Right ventricle myocardium superior (tissue), 1 donor: ENCODE measurements at regions not wholly inside any gene's neighbourhood (a gene's known extent, or its start where the extent isn't known, plus 50 kb on each side); places are given as distances from the start of the nearest gene placed in this dataset.
"Not testable (repeated sequence)": the region's sequence is repeated elsewhere in the genome, so short reads cannot be mapped to it uniquely, and the experiment has no call there.

Experiments used
- ATAC-seq: fragments of 200-7000 bp; cut with Tn5 transposase; one replicate; pipeline ENCODE4 v1.9.1; 2020; ENCODE audit warnings: mild to moderate bottlenecking; ENCODE audit not compliant: poor library complexity
- DNase-seq: peaks from one replicate; pipeline ENCODE4 v3.0.0-alpha.2; 2020
- intact Hi-C: fragments of 100-400 bp; cut with DNase I; formaldehyde crosslinking; loops from one replicate; pipeline ENCODE4 v1.11.2; 2022
- donor health status: DM: no; HTN: yes; CAD: no; lungs with severe emphysema.

- peak; percentile 43 for ATAC-seq
- intact Hi-C loops: loop anchor here (10.0 kb wide), 1 partner anchor 190 kb away; no protein-coding TSS in a partner anchor
- no peak for DNase-seq
Observed at GRCh38 chr4:45554423-45554822, 569.4 kb downstream of the GABRG1 start.

GRCh38 chr4:45550766-45551366 lies 573.0 kb downstream of the GABRG1 start:
- ATAC-seq (peak; percentile 53), DNase-seq (no peak)
- intact Hi-C loops: loop anchor here (10.0 kb wide), 1 partner anchor 194 kb away; no protein-coding TSS in a partner anchor

- intact Hi-C loops: no loop called here
- ATAC-seq: no peak
- DNase-seq: no peak
Observed at GRCh38 chr4:45539142-45539814, 584.6 kb downstream of the GABRG1 start.

- intact Hi-C loops: no loop called here
- ATAC-seq (no peak), DNase-seq (no peak)
Observed at GRCh38 chr4:45530498-45530897, 593.4 kb downstream of the GABRG1 start.

- ATAC-seq (no peak), DNase-seq (no peak)
- intact Hi-C loops: no loop called here
Observed at GRCh38 chr4:45527160-45527559, 596.7 kb downstream of the GABRG1 start.

- intact Hi-C loops: no loop called here
- DNase-seq (no peak), ATAC-seq (no peak)
Observed at GRCh38 chr4:45518832-45519231, 605.0 kb downstream of the GABRG1 start.

- ATAC-seq (no peak), DNase-seq (no peak)
- intact Hi-C loops: no loop called here
Observed at GRCh38 chr4:45502471-45502870, 621.4 kb downstream of the GABRG1 start.

GRCh38 chr4:45484740-45485139 lies 639.1 kb downstream of the GABRG1 start:
- intact Hi-C loops: no loop called here
- ATAC-seq: no peak
- DNase-seq: no peak

- intact Hi-C loops: no loop called here
- DNase-seq: no peak
- ATAC-seq: no peak
Observed at GRCh38 chr4:45482346-45482745, 641.5 kb downstream of the GABRG1 start.

GRCh38 chr4:45477311-45477733 lies 646.5 kb downstream of the GABRG1 start:
- no peak for DNase-seq
- no peak for ATAC-seq
- intact Hi-C loops: no loop called here

GRCh38 chr4:45475548-45475947 lies 648.3 kb downstream of the GABRG1 start:
- DNase-seq (no peak), ATAC-seq (no peak)
- intact Hi-C loops: no loop called here

- DNase-seq: no peak
- intact Hi-C loops: no loop called here
- ATAC-seq: peak; percentile 39
Observed at GRCh38 chr4:45472490-45472889, 651.4 kb downstream of the GABRG1 start.

- DNase-seq: no peak
- intact Hi-C loops: no loop called here
Observed at GRCh38 chr4:45471335-45471734, 652.5 kb downstream of the GABRG1 start.

GRCh38 chr4:45467157-45467556 lies 656.7 kb downstream of the GABRG1 start:
- no peak for DNase-seq
- intact Hi-C loops: no loop called here
- no peak for ATAC-seq

More at GRCh38 chr4:45471335-45471734, 652.5 kb downstream of the GABRG1 start:
- ATAC-seq: no peak

GRCh38 chr4:45460157-45460556 lies 663.7 kb downstream of the GABRG1 start:
- ATAC-seq, intact Hi-C loops, DNase-seq: not testable (repeated sequence)

GRCh38 chr4:45455217-45455616 lies 668.6 kb downstream of the GABRG1 start:
- intact Hi-C loops: loop anchor here (10.0 kb wide), 1 partner anchor 820 kb away; no protein-coding TSS in a partner anchor
- ATAC-seq (no peak), DNase-seq (no peak)

- ATAC-seq: peak; percentile 78
- DNase-seq: no peak
- intact Hi-C loops: loop anchor here (10.0 kb wide), 1 partner anchor 821 kb away; no protein-coding TSS in a partner anchor
Observed at GRCh38 chr4:45453258-45453853, 670.5 kb downstream of the GABRG1 start.

GRCh38 chr4:45442466-45442865 lies 681.4 kb downstream of the GABRG1 start:
- ATAC-seq (peak; percentile 63), DNase-seq (no peak)
- intact Hi-C loops: loop anchor here (5.0 kb wide), 1 partner anchor 515 kb away; no protein-coding TSS in a partner anchor

- peak; percentile 83 for ATAC-seq
- intact Hi-C loops: no loop called here
Observed at GRCh38 chr4:45438047-45438446, 685.8 kb downstream of the GABRG1 start.

GRCh38 chr4:45437381-45437780 lies 686.5 kb downstream of the GABRG1 start:
- intact Hi-C loops: no loop called here
- no peak for DNase-seq

More at GRCh38 chr4:45438047-45438446, 685.8 kb downstream of the GABRG1 start:
- no peak for DNase-seq

More at GRCh38 chr4:45437381-45437780, 686.5 kb downstream of the GABRG1 start:
- ATAC-seq: peak; percentile 48
